ENCODE measurements at regions not wholly inside any gene's neighbourhood (a gene's known extent, or its start where the extent isn't known, plus 50 kb on each side); places are given as distances from the start of the nearest gene placed in this dataset.

DNA sequence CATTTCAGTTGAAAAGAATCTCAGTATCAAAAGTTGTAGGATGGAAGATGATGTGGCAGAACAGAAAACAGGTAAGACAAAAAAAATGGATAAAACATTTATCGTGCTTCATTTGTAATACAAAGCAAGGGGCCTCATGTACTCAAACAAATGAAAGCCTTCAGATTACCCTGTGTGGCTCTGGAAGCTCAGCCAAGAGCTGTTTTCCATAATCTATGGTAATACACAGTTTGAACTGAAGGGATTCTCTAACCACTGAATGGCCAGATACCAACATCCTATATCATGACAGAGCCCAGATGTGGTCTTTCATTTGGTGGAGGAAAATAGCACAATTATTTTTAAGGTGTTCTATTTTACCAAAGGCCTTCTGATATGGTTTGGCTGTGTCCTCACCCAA, 272.1 kb upstream of the RND3 start:
- Histone ChIP-seq H3K4me3 (no peak overlapping the region), H3K9me3 (no peaks in the 10 kb centered on the region), H3K36me3 (ENCODE audit: low read depth) (no peaks in the 10 kb centered on the region), H3K4me1 (ENCODE audit: low read depth) (no peaks in the 10 kb centered on the region)
- no peak for ATAC-seq
- TF ChIP-seq, protein P1, sequence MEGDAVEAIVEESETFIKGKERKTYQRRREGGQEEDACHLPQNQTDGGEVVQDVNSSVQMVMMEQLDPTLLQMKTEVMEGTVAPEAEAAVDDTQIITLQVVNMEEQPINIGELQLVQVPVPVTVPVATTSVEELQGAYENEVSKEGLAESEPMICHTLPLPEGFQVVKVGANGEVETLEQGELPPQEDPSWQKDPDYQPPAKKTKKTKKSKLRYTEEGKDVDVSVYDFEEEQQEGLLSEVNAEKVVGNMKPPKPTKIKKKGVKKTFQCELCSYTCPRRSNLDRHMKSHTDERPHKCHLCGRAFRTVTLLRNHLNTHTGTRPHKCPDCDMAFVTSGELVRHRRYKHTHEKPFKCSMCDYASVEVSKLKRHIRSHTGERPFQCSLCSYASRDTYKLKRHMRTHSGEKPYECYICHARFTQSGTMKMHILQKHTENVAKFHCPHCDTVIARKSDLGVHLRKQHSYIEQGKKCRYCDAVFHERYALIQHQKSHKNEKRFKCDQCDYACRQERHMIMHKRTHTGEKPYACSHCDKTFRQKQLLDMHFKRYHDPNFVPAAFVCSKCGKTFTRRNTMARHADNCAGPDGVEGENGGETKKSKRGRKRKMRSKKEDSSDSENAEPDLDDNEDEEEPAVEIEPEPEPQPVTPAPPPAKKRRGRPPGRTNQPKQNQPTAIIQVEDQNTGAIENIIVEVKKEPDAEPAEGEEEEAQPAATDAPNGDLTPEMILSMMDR (IDR thresholded peaks at IDR 0.05), result no peak
- intact Hi-C loops (cut with DNase I, micrococcal nuclease), result no loop called here
- no peak for DNase-seq

DNA sequence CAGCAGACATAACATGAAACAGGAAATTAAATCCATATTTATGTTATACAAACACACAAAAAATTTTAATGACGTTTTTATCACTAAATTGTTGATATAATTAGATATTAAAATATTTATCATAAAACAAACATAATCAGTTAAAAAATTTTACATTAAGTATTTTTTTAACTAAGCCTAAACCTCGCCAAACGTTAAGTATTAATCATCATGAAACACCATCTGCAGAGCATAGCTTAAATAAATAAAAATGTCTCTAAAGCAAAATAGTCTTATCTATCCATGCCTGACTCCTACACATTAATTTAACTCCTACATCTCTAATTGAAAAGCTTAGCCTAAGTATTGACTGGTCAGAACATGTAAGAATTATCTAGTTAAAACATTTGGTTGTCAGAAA, 271.6 kb upstream of the RND3 start:
- H3K4me1 ChIP-seq (ENCODE audit: low read depth), result no peaks in the 10 kb centered on the region
- H3K9me3 ChIP-seq, result no peaks in the 10 kb centered on the region
- intact Hi-C loops (cut with DNase I, micrococcal nuclease), result no loop called here
- TF ChIP-seq, protein P1 (IDR thresholded peaks at IDR 0.05), result no peak
- no peak for DNase-seq
- no peak overlapping the region for H3K4me3 ChIP-seq
- no peak for ATAC-seq
- no peaks in the 10 kb centered on the region for H3K36me3 ChIP-seq (ENCODE audit: low read depth)

DNA sequence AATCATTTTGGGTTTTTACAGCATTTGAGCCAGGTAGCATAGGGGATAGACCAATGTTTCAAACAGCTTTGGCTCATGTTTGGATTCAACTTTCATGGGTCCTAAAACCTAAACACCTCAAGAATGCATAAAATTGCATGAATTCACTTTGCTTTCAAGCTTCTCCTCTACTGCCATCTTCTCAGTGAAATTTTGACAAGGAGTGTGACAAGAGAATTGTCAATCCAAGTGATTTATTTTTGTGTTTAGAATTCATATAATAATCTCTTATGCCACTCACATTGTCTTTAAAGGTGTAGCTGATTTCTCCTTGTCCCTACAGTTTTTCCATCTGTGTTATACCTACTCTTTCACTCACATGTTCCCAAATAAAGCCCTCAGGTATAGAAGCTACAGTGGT, 264.8 kb upstream of the RND3 start:
- Histone ChIP-seq H3K4me3 (no peak overlapping the region), H3K9me3 (no peaks in the 10 kb centered on the region), H3K36me3 (ENCODE audit: low read depth) (no peaks in the 10 kb centered on the region), H3K4me1 (ENCODE audit: low read depth) (no peaks in the 10 kb centered on the region)
- intact Hi-C loops (cut with DNase I, micrococcal nuclease), result no loop called here
- DNase-seq (no peak), ATAC-seq (no peak)
- TF ChIP-seq, protein P1 (IDR thresholded peaks at IDR 0.05), result no peak

DNA sequence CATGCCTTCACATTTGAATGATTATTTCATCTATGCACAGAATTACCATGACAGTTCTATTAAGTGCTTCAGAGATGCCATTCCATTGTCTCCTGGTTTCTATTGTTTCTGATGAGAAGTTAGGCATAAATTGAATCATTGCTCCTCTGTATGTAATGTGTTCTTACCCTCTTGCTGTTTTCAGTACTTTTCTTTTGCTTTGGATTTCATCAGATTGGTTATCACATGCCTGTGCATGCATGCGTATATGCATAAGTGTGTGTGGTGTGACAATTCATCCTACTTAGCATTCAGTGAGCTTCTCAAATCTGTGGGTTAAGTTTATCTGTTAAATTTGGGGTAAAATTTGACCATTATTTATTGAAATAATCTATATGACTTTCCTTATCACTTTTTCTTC, 263.3 kb upstream of the RND3 start:
- no peak for DNase-seq
- no peaks in the 10 kb centered on the region for H3K4me1 ChIP-seq (ENCODE audit: low read depth)
- H3K9me3 ChIP-seq, result no peaks in the 10 kb centered on the region
- H3K36me3 ChIP-seq (ENCODE audit: low read depth), result no peaks in the 10 kb centered on the region
- TF ChIP-seq, protein P1 (IDR thresholded peaks at IDR 0.05), result no peak
- no peak for ATAC-seq
- intact Hi-C loops (cut with DNase I, micrococcal nuclease), result no loop called here
- no peak overlapping the region for H3K4me3 ChIP-seq

DNA sequence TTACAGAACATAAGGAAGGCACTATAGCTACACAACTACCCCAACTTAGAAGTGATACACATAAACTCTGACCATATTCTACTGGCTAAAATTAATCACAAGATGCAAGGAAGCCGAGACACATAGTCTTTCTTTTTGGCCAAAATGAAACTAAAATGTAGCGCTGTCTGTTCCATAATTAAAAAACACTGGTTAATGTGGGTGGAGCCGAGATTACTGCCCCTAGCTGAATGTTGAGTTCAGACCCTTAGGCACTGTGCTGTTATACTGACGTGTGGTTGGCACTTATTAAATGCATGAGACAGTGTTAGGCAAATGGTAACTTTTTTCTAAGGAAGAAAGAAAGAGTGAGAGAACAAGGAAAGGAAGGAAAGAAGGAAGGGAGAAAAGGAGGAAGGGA, 254.6 kb upstream of the RND3 start:
- H3K36me3 ChIP-seq (ENCODE audit: low read depth), result no peaks in the 10 kb centered on the region
- TF ChIP-seq, protein P1 (IDR thresholded peaks at IDR 0.05), result no peak
- H3K4me1 ChIP-seq (ENCODE audit: low read depth), result no peaks in the 10 kb centered on the region
- ATAC-seq (no peak), DNase-seq (no peak)
- intact Hi-C loops (cut with DNase I, micrococcal nuclease), result no loop called here
- no peak overlapping the region for H3K4me3 ChIP-seq
- H3K9me3 ChIP-seq, result no peaks in the 10 kb centered on the region

DNA sequence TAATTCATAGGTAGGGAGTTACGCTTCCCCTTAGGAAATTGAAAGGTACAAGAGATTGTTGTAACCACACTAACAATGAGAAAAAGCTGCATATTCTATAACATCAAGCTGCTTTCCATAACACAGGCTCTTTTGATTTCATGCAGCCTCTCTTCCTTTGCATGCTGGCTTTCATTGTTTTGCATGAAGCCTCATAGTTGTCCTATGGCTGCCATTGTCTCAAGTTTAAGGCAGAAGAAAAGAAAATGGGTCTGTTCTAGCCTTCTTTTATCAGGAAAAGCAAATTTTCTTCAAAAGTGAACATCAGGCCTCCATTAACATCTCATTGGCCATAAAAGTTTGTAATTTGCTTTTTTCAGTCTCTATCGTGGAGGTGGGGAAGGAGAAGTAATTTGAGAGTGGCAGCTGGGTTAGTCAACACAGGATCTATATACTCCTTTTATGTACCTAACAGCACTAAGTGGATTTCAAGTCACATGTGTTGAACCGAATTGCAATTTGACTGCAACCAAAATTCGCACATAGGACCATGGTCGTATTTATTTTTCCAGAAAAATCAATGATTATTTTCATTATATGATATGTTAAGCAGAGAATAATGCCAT, 248.5 kb upstream of the RND3 start:
- no peak for DNase-seq
- Histone ChIP-seq H3K36me3 (ENCODE audit: low read depth) (no peaks in the 10 kb centered on the region), H3K9me3 (no peaks in the 10 kb centered on the region), H3K4me3 (no peak overlapping the region), H3K4me1 (ENCODE audit: low read depth) (no peaks in the 10 kb centered on the region)
- ATAC-seq, result no peak
- intact Hi-C loops (cut with DNase I, micrococcal nuclease), result no loop called here
- TF ChIP-seq, protein P1 (IDR thresholded peaks at IDR 0.05), result no peak

Measured in mucosa of descending colon (tissue), 3 donors.